ENCODE measurements at regions not wholly inside any gene's neighbourhood (a gene's known extent, or its start where the extent isn't known, plus 50 kb on each side); places are given as distances from the start of the nearest gene placed in this dataset.
A peak's percentile ranks its signal among the peaks of the same experiment; 100 is the strongest.
"Not testable (repeated sequence)": the region's sequence is repeated elsewhere in the genome, so short reads cannot be mapped to it uniquely, and the experiment has no call there.

GRCh38 chrX:106363214-106363613 lies 195.1 kb downstream of the PWWP3B start:
- no peak for DNase-seq

GRCh38 chrX:106378616-106379015 lies 210.5 kb downstream of the PWWP3B start:
- DNase-seq: peak; percentile 2

- DNase-seq: no peak
Measured at GRCh38 chrX:106391284-106391911, 220.4 kb upstream of the RADX start.

- DNase-seq: no peak
Measured at GRCh38 chrX:106392346-106392745, 219.4 kb upstream of the RADX start.

GRCh38 chrX:106397788-106398538 lies 213.8 kb upstream of the RADX start:
- DNase-seq: no peak

GRCh38 chrX:106401965-106402559 lies 209.7 kb upstream of the RADX start:
- DNase-seq: no peak

- no peak for DNase-seq
Measured at GRCh38 chrX:106404512-106404911, 207.3 kb upstream of the RADX start.

GRCh38 chrX:106415276-106415895 lies 196.4 kb upstream of the RADX start:
- peak; percentile 2 for DNase-seq

- no peak for DNase-seq
Measured at GRCh38 chrX:106436691-106437090, 175.1 kb upstream of the RADX start.

- no peak for DNase-seq
Measured at GRCh38 chrX:106437407-106437806, 174.4 kb upstream of the RADX start.

GRCh38 chrX:106450405-106450804 lies 161.4 kb upstream of the RADX start:
- no peak for DNase-seq

GRCh38 chrX:106451933-106452332 lies 159.8 kb upstream of the RADX start:
- DNase-seq: no peak

- DNase-seq: no peak
Measured at GRCh38 chrX:106454991-106455390, 156.8 kb upstream of the RADX start.

- no peak for DNase-seq
Measured at GRCh38 chrX:106457802-106458201, 154.0 kb upstream of the RADX start.

- DNase-seq: no peak
Measured at GRCh38 chrX:106467422-106467821, 144.4 kb upstream of the RADX start.

GRCh38 chrX:106467943-106468342 lies 143.8 kb upstream of the RADX start:
- DNase-seq: no peak

GRCh38 chrX:106468433-106468832 lies 143.3 kb upstream of the RADX start:
- DNase-seq: no peak

GRCh38 chrX:106479920-106480319 lies 131.9 kb upstream of the RADX start:
- DNase-seq: no peak

- DNase-seq: peak; percentile 27
Measured at GRCh38 chrX:106481341-106481740, 130.4 kb upstream of the RADX start.

- peak; percentile 31 for DNase-seq
Measured at GRCh38 chrX:106484233-106484632, 127.5 kb upstream of the RADX start.

GRCh38 chrX:106493210-106493816 lies 118.5 kb upstream of the RADX start:
- not testable (repeated sequence) for DNase-seq

- DNase-seq: no peak
Measured at GRCh38 chrX:106499473-106499872, 112.3 kb upstream of the RADX start.

GRCh38 chrX:106510713-106511403 lies 100.9 kb upstream of the RADX start:
- DNase-seq: no peak

Data from central memory CD4-positive, alpha-beta T cell (primary cell).